Neutrophil (primary cell): ENCODE measurements at regions not wholly inside any gene's neighbourhood (a gene's known extent, or its start where the extent isn't known, plus 50 kb on each side); places are given as distances from the start of the nearest gene placed in this dataset.

Experiments used
- H3K27ac ChIP-seq: fragments of 200-600 bp; sonication (generic); 2 replicates; pipeline ENCODE4 v1.5.1; 2016; ENCODE audit warnings: mild to moderate bottlenecking, moderate library complexity
- H3K27me3 ChIP-seq: fragments of 200-600 bp; sonication (generic); 2 replicates; pipeline ENCODE4 v1.6.0; 2016; ENCODE audit warnings: mild to moderate bottlenecking
- H3K36me3 ChIP-seq: fragments of 200-600 bp; sonication (generic); 2 replicates; pipeline ENCODE4 v1.5.1; 2017
- H3K4me1 ChIP-seq, 2 experiments: fragments of 200-600 bp in 1 of 2; sonication (generic) in 1 of 2; 1 replicate in 1 of 2; 2 replicates in 1 of 2; pipeline versions ENCODE4 v1.5.1 to v1.6.1; 2013 to 2016; ENCODE audit warnings: low read depth in 1 of 2, low read length in 1 of 2, mild to moderate bottlenecking in 1 of 2, moderate library complexity in 1 of 2; ENCODE audit not compliant: control insufficient read depth in 1 of 2, insufficient read depth in 1 of 2
- H3K4me3 ChIP-seq, 2 experiments: fragments of 200-600 bp in 1 of 2; sonication (generic) in 1 of 2; 1 replicate in 1 of 2; 2 replicates in 1 of 2; pipeline ENCODE4 v1.5.1; 2013 to 2016; ENCODE audit warnings: low read depth in 1 of 2, low read length in 1 of 2, mild to moderate bottlenecking in 1 of 2, moderate library complexity in 1 of 2
- H3K9me3 ChIP-seq: fragments of 200-600 bp; sonication (generic); 2 replicates; pipeline ENCODE4 v1.5.1; 2016
- TF ChIP-seq, protein P1 (sequence below): fragments of 200-600 bp; sonication (generic); IDR thresholded peaks from 2 replicates; pipeline ENCODE4 v1.5.1; 2016; ENCODE audit warnings: antibody characterized with exemption

DNA sequence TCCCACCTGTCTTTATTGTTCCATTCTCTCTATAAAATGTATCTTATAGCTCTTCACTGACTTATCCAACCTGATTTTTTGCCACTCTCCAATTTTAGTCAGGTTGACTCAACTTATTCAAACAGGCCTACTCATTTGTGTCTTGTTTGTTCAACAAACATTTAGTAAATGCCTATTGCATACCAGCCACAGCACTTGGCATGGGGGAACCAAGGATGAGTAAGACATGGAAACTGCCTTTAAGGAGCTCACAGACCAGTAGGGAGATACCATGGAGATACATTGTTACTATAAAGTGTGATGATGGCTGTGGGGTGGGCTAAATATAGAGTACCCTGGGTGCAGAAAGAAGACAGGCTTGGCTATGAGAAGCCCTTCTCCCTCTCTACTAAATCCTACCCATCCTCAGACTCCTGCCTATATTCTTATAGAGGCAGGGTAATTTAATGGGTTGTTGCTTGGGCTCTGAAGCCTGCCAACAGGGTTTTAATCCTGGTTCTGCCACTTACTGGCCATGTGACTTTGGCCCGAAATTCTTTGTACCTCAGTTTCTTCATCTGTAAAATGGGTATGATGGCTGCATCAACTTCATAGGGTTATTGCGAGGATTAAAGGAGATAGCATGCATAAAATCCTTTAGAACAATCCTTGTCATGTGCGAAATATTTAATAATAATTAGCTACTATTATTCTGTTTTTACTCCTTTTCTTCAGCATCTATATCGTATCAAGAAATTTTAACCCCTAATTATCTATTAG lies 348.5 kb upstream of the UMPS start:
- Histone ChIP-seq H3K27me3 (peaks cover 21% of the 10 kb centered on the region), H3K4me1 (no peaks in the 10 kb centered on the region), H3K27ac (no peak overlapping the region), H3K4me3 (no peak overlapping the region), H3K9me3 (no peaks in the 10 kb centered on the region), H3K36me3 (no peaks in the 10 kb centered on the region)
- TF ChIP-seq, protein P1, sequence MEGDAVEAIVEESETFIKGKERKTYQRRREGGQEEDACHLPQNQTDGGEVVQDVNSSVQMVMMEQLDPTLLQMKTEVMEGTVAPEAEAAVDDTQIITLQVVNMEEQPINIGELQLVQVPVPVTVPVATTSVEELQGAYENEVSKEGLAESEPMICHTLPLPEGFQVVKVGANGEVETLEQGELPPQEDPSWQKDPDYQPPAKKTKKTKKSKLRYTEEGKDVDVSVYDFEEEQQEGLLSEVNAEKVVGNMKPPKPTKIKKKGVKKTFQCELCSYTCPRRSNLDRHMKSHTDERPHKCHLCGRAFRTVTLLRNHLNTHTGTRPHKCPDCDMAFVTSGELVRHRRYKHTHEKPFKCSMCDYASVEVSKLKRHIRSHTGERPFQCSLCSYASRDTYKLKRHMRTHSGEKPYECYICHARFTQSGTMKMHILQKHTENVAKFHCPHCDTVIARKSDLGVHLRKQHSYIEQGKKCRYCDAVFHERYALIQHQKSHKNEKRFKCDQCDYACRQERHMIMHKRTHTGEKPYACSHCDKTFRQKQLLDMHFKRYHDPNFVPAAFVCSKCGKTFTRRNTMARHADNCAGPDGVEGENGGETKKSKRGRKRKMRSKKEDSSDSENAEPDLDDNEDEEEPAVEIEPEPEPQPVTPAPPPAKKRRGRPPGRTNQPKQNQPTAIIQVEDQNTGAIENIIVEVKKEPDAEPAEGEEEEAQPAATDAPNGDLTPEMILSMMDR, result no peak

DNA sequence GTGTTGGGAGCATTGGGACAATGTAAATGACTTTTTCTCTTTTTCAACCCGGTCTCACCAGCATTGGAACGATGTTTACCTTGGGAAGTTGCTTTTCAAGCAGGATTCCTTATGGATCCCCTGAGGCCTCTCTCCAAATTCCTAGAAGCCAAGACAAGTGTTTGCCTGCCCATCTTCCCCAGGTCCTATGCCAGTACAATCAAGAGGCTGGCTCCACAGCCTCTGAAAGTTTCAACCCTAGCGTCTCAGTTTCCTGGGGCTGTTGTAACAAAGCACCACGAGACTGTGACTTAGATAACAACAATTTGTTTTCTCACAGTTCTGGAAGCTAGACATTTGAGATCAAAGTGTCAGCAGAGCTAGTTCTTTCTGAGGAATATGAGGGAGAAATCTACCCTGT lies 347.2 kb upstream of the UMPS start:
- TF ChIP-seq, protein P1, result no peak
- H3K4me1 ChIP-seq, result no peaks in the 10 kb centered on the region
- no peak overlapping the region for H3K27ac ChIP-seq
- peaks cover 25% of the 10 kb centered on the region for H3K27me3 ChIP-seq
- no peaks in the 10 kb centered on the region for H3K9me3 ChIP-seq
- H3K4me3 ChIP-seq, result no peak overlapping the region
- no peaks in the 10 kb centered on the region for H3K36me3 ChIP-seq

DNA sequence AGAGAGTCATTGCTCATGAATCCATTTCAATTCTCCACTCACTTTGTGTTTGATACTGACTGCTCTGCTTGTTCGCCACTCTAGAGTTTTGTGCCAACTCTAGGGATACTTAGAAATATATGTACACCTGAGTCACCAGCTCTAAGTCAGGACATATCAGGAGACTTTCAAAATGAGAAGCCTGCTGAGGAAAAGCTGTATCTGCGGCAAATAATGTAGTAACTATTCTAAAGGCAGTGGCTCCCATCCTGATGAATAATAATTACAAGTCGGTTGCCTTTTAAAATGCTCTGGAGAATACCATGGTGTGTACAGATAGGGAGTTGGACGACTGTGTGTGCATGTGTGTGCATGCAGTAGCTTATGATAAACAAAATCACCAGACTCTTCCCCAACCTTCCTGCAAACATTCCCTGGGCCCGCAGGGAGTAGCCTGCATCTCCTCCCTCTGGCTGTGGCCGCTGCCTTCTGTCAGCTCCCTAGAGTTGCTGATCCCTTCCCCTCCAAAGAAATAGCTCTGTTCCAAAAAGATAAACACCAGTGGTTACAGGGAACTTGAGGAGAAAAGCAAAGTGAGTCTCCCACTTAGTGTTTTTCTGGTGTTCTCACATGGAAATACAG lies 346.3 kb upstream of the UMPS start:
- H3K27me3 ChIP-seq, result peaks cover 32% of the 10 kb centered on the region
- H3K9me3 ChIP-seq, result no peaks in the 10 kb centered on the region
- H3K4me3 ChIP-seq, result no peak overlapping the region
- H3K36me3 ChIP-seq, result no peaks in the 10 kb centered on the region
- TF ChIP-seq, protein P1, result no peak
- no peak overlapping the region for H3K27ac ChIP-seq
- H3K4me1 ChIP-seq, result no peaks in the 10 kb centered on the region

DNA sequence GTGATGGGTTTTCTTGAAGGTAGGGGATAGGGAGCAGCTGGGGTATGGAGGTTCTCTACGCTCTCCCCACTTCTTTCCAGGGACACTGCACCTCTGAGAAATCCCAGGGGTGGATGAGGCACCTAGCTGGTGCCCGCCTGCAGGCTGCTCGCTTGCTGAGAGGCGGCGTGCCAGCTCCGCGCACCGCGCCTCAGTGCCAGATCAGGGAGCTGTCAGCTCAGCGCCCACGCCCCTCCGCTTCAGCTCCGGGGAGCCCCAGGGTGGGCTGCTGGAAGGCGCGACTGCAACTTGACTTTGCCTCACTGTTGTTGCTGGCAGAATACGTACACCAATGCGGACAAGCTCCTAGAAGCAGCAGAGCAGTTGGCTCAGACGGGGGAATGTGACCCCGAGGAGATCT lies 345.7 kb upstream of the UMPS start:
- Histone ChIP-seq H3K4me1 (no peaks in the 10 kb centered on the region), H3K27me3 (peaks cover 38% of the 10 kb centered on the region), H3K36me3 (no peaks in the 10 kb centered on the region), H3K4me3 (no peak overlapping the region), H3K27ac (no peak overlapping the region), H3K9me3 (no peaks in the 10 kb centered on the region)
- TF ChIP-seq, protein P1, result no peak

DNA sequence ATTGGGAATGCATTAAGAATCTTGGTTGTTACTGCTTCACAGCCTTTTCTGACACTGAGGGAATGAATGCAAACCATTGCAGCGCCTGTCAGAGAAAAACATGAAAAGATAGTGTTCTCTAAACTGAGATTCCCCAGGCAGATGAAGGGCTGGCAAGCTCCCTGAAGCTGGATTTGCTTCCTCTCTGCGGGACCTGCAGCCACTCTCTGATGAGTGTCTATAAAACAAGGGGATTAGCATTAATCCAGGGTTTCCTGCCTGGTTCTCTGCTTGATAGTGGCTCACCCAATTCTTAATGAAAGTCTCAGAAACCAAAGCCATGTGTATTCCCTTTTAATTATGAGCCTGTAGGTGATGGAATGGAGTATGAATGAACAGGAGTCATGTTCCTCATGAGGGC lies 344.3 kb upstream of the UMPS start:
- Histone ChIP-seq H3K36me3 (no peaks in the 10 kb centered on the region), H3K4me3 (no peak overlapping the region), H3K27ac (no peak overlapping the region), H3K9me3 (no peaks in the 10 kb centered on the region), H3K4me1 (no peaks in the 10 kb centered on the region), H3K27me3 (peaks cover 50% of the 10 kb centered on the region)
- TF ChIP-seq, protein P1, result no peak
